Peyer's patch (tissue), 4 donors: ENCODE measurements at regions not wholly inside any gene's neighbourhood (a gene's known extent, or its start where the extent isn't known, plus 50 kb on each side); places are given as distances from the start of the nearest gene placed in this dataset.

ENCODE experiments used
- DNase-seq, 3 donors: peaks; one replicate each; pipeline ENCODE4 v3.0.0-alpha.2; 2017 to 2019
- H3K27ac ChIP-seq, 4 donors: fragments of 200-600 bp; sonication (generic); one replicate each; pipeline ENCODE4 v1.5.1; 2016 to 2019
- H3K27me3 ChIP-seq, 2 donors: fragments of 200-600 bp; sonication (generic); one replicate each; pipeline ENCODE4 v1.5.1; 2019
- H3K36me3 ChIP-seq, 3 donors: fragments of 200-600 bp; sonication (generic); one replicate each; pipeline ENCODE4 v1.5.1; 2016 to 2019
- H3K4me1 ChIP-seq, 4 donors: fragments of 200-600 bp; sonication (generic); one replicate each; pipeline ENCODE4 v1.5.1; 2016 to 2019
- H3K4me3 ChIP-seq, 4 donors: fragments of 200-600 bp; sonication (generic); 1 replicate in 3 of 4; 2 replicates in 1 of 4; pipeline ENCODE4 v1.5.1; 2016 to 2019; ENCODE audit warnings: mild to moderate bottlenecking in 1 of 4
- H3K9me3 ChIP-seq, 4 donors: fragments of 200-600 bp; sonication (generic); one replicate each; pipeline ENCODE4 v1.5.1; 2016 to 2019; ENCODE audit warnings: mild to moderate bottlenecking in 1 of 4
- CTCF ChIP-seq, 6 experiments: fragments of 450-650 bp in 4 of 6; fragments of 200-600 bp in 2 of 6; sonication (generic) in 1 of 6; IDR thresholded peaks; one replicate each; pipeline ENCODE4 v1.5.1; 2017 to 2019; ENCODE audit warnings: antibody characterized with exemption in 6 of 6, mild to moderate bottlenecking in 3 of 6, moderate library complexity in 1 of 6
- POLR2A ChIP-seq, 2 donors: fragments of 450-650 bp; IDR thresholded peaks; one replicate each; pipeline ENCODE4 v1.5.1; 2017; ENCODE audit warnings: antibody characterized with exemption in 2 of 2, mild to moderate bottlenecking in 2 of 2, moderate library complexity in 2 of 2

DNA sequence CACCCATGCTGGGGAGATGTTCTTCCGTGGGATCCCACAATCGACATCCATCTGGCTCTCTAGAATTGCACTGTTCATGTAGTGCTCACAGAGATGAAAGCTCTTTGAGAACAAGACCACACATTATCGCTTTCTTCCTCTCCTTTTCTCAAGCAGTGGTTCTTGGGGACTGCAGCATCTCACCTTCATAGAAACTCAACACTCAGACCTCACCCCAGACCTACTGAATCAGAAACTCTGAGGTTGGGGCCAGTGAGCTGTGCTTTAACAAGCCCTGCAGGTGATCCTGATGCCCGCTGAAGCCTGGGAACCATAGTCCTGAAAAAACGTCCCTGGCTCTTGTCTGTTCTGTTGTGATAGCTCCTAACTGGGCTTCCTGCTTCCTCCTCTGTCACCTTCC lies 251.3 kb upstream of the FGGY start:
- Histone ChIP-seq H3K27ac (peak overlapping the region in 2 of 4 donors; percentile 9 to 22), H3K27me3 (no peaks in the 10 kb centered on the region), H3K4me1 (peaks cover 0 to 29% (median 11%) of the 10 kb centered on the region in 4 donors), H3K36me3 (no peaks in the 10 kb centered on the region), H3K9me3 (no peaks in the 10 kb centered on the region), H3K4me3 (no peak overlapping the region)
- no peak for TF ChIP-seq POLR2A (IDR thresholded peaks at IDR 0.05)
- TF ChIP-seq CTCF (IDR thresholded peaks at IDR 0.05), result no peak
- no peak for DNase-seq

GRCh38 chr1:59046134-59046533 lies 250.8 kb upstream of the FGGY start:
- H3K27me3 ChIP-seq, result no peaks in the 10 kb centered on the region
- H3K4me1 ChIP-seq, result peaks cover 0 to 29% (median 11%) of the 10 kb centered on the region in 4 donors
- no peaks in the 10 kb centered on the region for H3K36me3 ChIP-seq
- H3K4me3 ChIP-seq, result no peak overlapping the region
- no peaks in the 10 kb centered on the region for H3K9me3 ChIP-seq
- H3K27ac ChIP-seq, result peak overlapping the region in 3 of 4 donors; percentile 9 to 72 (median 22)
- no peak for DNase-seq
- TF ChIP-seq POLR2A (IDR thresholded peaks at IDR 0.05) (no peak), CTCF (IDR thresholded peaks at IDR 0.05) (no peak)

GRCh38 chr1:59046730-59047157 lies 250.2 kb upstream of the FGGY start:
- no peak overlapping the region for H3K4me3 ChIP-seq
- H3K36me3 ChIP-seq, result no peaks in the 10 kb centered on the region
- no peaks in the 10 kb centered on the region for H3K27me3 ChIP-seq
- no peak for TF ChIP-seq POLR2A (IDR thresholded peaks at IDR 0.05)
- TF ChIP-seq CTCF (IDR thresholded peaks at IDR 0.05), result peak in 4 of 6 experiments; percentile 18 to 37 (median 34)
- peak in 2 of 3 donors; percentile 59 to 68 for DNase-seq
- H3K4me1 ChIP-seq, result peaks cover 0 to 29% (median 11%) of the 10 kb centered on the region in 4 donors
- peak overlapping the region; percentile 13 to 72 (median 60) for H3K27ac ChIP-seq
- no peaks in the 10 kb centered on the region for H3K9me3 ChIP-seq

- H3K27me3 ChIP-seq, result no peaks in the 10 kb centered on the region
- H3K27ac ChIP-seq, result no peak overlapping the region
- peaks cover 0 to 13% (median 5%) of the 10 kb centered on the region in 4 donors for H3K4me1 ChIP-seq
- no peak for DNase-seq
- no peak overlapping the region for H3K4me3 ChIP-seq
- H3K36me3 ChIP-seq, result no peaks in the 10 kb centered on the region
- TF ChIP-seq CTCF (IDR thresholded peaks at IDR 0.05) (no peak), POLR2A (IDR thresholded peaks at IDR 0.05) (no peak)
- H3K9me3 ChIP-seq, result no peaks in the 10 kb centered on the region
These were observed 245.9 kb upstream of the FGGY start for GRCh38 chr1:59051007-59051406.

DNA sequence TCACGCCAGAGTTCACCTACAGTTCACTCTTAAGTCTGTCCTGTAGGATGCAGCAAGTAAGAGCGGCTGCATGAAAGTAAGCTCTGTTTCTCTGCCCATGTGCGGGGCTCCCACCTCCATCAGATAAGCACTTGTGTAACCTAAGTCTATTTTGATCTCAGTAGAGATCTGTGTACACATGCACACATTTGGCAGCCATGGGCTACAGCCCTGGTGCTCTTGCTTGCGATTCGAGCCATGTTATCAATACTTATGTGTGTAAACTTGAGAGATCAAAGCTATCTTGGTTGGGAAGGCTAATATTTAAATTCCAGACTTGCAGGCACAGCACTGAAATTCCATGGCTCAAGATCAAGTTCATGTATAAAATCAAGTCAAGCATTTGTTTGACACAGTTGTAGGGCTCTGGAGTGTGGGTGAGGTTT lies 244.7 kb upstream of the FGGY start:
- Histone ChIP-seq H3K36me3 (no peaks in the 10 kb centered on the region), H3K4me1 (peaks cover 0 to 13% (median under 1%) of the 10 kb centered on the region in 4 donors), H3K27ac (no peak overlapping the region), H3K4me3 (no peak overlapping the region), H3K9me3 (no peaks in the 10 kb centered on the region), H3K27me3 (no peaks in the 10 kb centered on the region)
- DNase-seq, result no peak
- no peak for TF ChIP-seq POLR2A (IDR thresholded peaks at IDR 0.05)
- TF ChIP-seq CTCF (IDR thresholded peaks at IDR 0.05), result no peak

DNA sequence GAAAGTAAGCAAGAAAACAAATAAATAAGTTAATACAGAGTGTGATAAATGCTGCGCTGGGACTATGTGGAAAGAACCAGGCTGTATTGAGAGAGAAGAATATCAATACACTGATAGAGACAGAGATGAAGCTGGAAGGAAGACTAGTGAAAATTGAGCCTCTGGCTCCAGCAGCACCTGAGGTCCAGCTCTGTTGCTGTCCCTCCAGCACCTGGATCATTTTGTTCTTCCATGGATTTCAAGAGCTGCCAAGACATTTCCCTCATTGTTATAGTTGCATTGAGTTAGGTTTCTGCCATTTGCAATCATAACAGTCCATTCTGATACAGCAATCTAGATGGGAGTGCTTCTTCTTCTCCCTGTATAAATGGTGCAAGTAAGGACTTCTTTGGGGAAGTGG lies 242.7 kb upstream of the FGGY start:
- Histone ChIP-seq H3K9me3 (no peaks in the 10 kb centered on the region), H3K27me3 (no peaks in the 10 kb centered on the region), H3K4me3 (no peak overlapping the region), H3K27ac (no peak overlapping the region), H3K36me3 (no peaks in the 10 kb centered on the region), H3K4me1 (peaks cover 0 to 25% (median 1%) of the 10 kb centered on the region in 4 donors)
- DNase-seq, result no peak
- TF ChIP-seq POLR2A (IDR thresholded peaks at IDR 0.05), result no peak
- TF ChIP-seq CTCF (IDR thresholded peaks at IDR 0.05), result no peak
